ENCODE measurements at regions not wholly inside any gene's neighbourhood (a gene's known extent, or its start where the extent isn't known, plus 50 kb on each side); places are given as distances from the start of the nearest gene placed in this dataset.

DNA sequence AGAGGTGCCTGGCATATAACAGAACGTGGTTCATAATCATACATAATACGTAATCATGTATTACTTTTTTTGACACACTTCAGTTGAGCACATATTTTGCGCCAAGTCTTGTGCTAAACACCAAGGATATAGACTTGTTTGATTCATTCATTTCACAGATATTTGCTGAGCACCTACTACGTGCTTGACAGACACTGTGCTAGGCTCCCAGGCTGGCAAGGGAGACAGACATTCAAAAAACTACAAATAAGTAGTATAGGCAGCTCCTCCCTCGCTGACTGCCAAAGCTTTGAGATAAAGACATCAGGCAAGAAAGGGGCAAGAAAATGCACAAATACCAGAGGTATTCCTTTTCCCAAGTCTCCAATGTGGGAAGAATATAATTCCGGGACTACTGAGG lies 122.5 kb upstream of the CPEB4 start:
- no peak for DNase-seq

- DNase-seq: no peak
These were observed 120.4 kb upstream of the CPEB4 start for GRCh38 chr5:173767574-173768266.

DNA sequence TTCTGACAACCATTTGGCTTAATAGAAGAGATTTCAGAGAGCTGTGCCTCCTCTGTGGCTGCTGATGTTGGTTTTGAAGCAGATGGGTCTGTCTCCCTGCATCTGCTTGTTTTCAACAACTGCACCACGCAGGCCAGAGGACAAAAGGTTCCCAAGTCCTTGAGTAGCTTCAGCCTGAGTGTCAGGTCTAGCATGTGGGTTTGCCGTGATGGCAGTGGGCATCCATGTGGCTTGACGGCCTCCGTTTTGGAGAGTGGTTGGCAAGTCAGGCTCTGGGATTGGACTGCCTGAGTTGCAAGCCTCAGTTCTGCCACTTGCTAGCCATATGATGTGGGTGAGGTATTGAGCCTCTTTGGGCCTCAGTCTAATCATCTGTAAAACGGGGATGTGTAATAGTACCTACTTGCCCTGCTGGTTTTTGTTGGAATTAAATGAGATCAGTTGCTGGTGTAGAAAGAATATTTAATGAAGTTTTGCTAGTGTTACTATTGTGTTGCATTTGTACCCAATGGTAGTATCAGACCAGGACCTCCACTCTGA lies 119.8 kb upstream of the CPEB4 start:
- DNase-seq: no peak

DNA sequence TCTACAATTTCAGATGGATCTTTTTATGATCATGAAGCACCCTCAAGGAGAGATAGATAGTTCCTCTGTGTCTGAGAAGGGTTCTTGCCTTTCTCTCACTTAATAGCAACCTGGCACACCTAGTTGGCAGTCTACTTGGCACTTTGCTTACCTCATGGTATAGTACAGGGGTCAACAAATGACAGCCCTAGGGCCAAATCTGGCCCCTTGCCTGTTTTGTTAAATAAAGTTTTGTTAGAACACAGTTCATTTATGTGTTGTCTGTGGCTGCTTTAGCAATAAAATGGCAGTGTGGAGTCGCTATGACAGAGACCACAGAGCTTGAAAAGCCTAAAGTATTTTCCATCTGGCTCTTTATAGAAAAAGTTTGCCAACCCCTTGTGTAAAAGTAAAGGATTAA lies 119.3 kb upstream of the CPEB4 start:
- no peak for DNase-seq

GRCh38 chr5:173770637-173771036 lies 117.5 kb upstream of the CPEB4 start:
- no peak for DNase-seq

GRCh38 chr5:173771121-173771724 lies 116.9 kb upstream of the CPEB4 start:
- no peak for DNase-seq

GRCh38 chr5:173771725-173772383 lies 116.3 kb upstream of the CPEB4 start:
- DNase-seq: no peak

DNA sequence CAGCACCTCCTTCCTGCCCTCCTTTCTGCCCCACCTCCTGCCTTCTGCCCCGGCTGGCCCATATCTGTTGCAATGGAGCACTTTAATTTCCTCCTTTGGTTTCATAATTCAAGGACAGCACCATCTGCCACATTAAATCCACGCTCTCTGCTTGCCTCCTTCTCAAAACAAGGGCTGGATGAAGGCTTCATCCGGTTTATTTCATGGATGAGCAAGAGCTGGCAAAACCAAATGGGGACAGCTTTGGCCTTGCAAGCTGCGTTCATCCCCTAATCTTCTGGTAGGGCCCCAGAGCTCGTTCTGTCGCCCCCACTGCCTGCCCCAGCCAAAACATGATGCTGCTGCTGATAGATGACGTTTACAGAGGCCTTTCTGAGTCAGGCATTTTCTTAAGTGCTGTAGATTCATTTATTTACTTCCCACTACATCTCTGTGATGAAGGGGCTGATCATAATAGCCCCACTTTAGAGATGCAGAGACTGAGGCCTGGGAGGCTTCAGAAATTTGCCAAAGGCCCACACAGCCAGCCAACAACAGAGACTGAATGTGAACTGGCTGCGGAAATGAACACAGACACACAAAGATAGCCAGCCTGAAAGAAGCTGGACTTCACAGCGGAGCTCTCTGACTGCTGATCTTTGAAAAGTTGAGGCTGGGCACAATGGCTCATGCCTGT lies 115.6 kb upstream of the CPEB4 start:
- peak; percentile 53 to 72 for DNase-seq

GRCh38 chr5:173774271-173774761 lies 113.8 kb upstream of the CPEB4 start:
- no peak for DNase-seq

GRCh38 chr5:173775261-173776197 lies 112.6 kb upstream of the CPEB4 start:
- DNase-seq: peak; percentile 55 to 81

GRCh38 chr5:173777149-173777548 lies 111.0 kb upstream of the CPEB4 start:
- DNase-seq: no peak

GRCh38 chr5:173777674-173778073 lies 110.5 kb upstream of the CPEB4 start:
- DNase-seq: no peak

DNA sequence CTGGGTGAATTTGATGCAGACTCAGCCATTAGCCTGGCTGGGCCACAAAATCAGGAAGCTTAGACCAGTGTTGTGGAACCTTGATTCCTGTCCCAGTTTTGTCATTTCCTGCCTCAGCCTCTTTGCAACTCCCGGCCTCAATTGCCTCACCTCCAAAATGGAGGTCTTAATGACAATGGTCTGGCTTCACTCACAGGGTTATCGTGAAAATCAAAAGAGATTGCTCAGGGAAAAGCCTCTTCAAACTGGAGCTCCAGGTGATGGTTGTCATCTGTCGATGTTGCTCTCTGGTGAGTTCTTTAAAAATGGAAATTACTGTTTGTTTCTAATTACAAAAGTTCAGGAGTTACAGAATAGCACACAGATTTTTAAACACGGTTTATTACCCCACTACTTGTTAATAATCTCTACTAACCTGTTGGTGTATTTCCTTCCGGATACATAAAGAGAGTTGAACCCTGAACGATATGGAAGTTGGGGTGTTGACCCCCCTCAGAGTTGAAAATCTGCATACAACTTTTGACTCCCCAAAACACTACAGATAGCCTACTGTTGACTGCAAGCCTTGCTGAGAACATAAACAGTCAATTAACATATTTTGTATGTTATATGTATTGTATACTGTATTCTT lies 109.9 kb upstream of the CPEB4 start:
- peak; percentile 73 to 92 for DNase-seq

DNA sequence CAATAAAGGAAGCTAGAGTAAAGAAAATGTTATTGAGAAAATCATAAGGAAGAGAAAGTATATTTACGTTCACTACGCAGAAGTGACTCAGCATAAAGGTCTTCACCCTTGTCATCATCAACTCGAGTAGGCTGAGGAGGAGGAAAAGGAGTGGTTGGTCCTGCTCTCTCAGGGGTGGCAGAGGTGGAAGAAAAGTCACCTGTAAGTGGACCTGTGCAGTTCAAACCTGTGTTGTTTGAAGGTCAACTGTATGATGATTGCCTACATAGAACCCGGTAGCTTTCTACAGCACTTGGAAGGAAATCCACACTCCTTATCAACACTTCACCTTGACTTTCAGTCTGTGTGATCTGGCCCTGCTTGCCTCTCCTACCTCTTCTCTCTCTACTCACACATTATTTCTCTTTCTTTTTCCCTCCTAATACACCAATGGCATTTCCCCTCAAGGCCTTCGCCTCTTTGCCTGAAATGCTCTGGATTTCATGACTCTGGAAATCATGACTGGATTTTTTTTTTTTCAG lies 109.3 kb upstream of the CPEB4 start:
- DNase-seq: peak; percentile 55 to 67

- peak; percentile 31 to 61 for DNase-seq
These were observed 107.6 kb upstream of the CPEB4 start for GRCh38 chr5:173780235-173781234.

- no peak for DNase-seq
These were observed 106.7 kb upstream of the CPEB4 start for GRCh38 chr5:173781432-173781815.

DNA sequence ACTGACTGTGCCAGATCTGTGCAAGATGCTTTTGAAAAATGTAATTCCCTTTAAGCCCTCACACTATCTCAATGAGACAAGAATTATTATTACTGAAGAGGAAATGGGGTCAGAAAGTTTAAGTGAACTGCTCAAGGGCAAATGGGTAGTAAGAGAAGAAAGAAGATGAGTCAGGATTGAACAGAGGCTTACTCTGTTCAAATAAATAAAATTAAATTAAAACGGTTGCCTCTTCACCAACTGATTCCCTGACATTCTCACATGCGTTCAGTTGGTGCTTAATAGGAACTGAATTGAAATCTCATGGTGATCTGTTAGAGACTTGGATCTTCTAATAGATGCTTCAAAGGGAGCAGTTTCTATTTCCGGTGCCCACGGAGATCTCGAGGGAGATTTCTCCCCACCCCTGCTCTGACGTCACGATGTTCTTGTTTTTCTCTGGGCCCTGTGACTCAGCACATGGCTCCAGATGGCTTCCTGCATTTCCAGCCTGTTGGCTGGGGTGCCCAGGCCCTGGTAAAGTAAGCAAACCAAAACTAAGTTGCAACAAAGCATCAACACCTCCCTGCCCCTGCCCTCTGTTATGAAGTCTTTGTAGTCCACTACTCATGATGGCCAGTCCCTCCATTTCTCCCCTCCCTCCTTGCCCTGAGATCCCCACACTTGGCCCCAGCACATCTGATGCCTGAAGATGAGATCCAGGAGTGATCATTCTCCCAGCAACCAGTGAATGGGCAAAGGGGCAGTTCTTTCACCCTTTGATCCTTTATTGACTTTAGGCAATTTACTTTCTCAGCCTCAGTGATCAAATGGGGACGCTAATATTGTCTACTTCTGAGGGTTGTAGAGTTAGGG lies 106.1 kb upstream of the CPEB4 start:
- DNase-seq: peak; percentile 92 to 96

DNA sequence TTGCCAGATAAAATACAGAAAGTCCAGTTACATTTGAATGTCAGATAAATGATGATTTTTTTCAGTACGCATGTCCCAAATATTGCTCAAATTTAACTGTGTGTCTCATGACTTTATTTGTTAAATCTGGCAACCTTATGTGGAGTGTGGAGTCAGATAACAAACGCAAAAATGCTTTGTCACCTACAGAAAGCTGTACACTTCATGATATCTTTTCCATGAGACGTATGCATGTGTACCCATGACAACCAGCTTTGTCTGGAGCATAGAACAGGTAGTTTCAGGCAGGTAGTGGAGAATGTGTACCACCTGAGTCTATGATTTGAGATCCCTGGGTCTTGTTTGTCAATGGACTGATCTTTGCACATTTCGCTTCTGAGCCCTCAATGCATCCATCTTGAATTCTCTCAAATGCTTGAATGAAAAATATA lies 105.5 kb upstream of the CPEB4 start:
- DNase-seq: no peak

DNA sequence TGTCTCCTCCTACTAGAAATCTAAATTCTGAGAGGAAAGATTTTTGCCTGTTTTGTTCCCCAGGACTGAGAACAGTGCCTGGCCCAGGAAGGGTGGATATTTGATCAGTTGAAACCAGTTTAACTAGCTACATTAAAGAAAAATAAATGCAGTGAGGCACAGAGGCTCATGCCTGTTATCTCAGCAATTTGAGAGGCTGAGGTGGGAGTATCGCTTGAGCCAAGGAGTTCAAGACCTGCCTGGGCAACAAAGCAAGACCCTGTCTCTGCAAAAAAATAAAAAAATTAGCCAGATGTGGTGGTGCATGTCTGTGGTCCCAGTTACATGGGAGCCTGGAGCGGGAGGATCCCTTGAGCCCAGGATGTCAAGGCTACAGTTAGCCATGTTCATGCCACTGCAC lies 104.8 kb upstream of the CPEB4 start:
- DNase-seq: no peak
